ENCODE measurements at regions not wholly inside any gene's neighbourhood (a gene's known extent, or its start where the extent isn't known, plus 50 kb on each side); places are given as distances from the start of the nearest gene placed in this dataset.

DNA sequence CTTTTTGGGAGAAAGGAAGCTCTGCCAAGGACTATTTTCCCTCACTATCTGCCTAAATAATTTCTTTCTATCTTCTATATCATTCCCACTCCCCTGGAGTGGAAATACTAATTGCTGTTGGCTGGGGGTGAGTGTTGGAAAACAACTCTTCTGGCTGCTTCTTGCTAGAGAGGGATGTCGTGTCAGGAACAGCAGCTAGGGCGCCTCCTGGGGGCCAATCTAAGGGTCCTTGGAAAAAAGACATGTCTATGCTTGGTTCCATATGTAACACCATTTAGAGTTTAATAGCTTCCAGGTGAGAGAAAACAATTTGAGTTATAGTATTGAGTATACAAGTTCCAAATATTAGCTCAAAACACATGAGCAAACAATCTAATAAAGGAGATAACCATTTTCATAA lies 111.3 kb downstream of the MAGEE1 start:
- Histone ChIP-seq H3K4me2 (ENCODE audit: low read depth, low read length) (no peak overlapping the region), H3K27ac (ENCODE audit: insufficient read depth, low read length) (no peak overlapping the region), H4K91ac (ENCODE audit: insufficient read depth, low read depth, low read length) (no peak overlapping the region), H2BK5ac (ENCODE audit: low read depth, low read length, poor library complexity, severe bottlenecking) (no peak overlapping the region), H2BK15ac (ENCODE audit: low read depth, low read length) (no peak overlapping the region), H3K4me1 (ENCODE audit: control insufficient read depth, insufficient read depth, low read length) (no peaks in the 10 kb centered on the region), H3K9me3 (ENCODE audit: control insufficient read depth, insufficient read depth, low read length) (no peaks in the 10 kb centered on the region), H3K4ac (ENCODE audit: low read depth, low read length) (no peak overlapping the region), H3K14ac (replicated peaks; ENCODE audit: low read depth, low read length) (no peak overlapping the region), H2AFZ (replicated peaks; ENCODE audit: low read length, poor library complexity) (no peak overlapping the region), H3K79me1 (ENCODE audit: low read depth in 1 of 2, low read length in 2 of 2) (no peaks in the 10 kb centered on the region), H3K9me1 (ENCODE audit: insufficient read depth, low read length) (no peaks in the 10 kb centered on the region), H3K23ac (ENCODE audit: low read depth, low read length) (no peak overlapping the region), H3K56ac (ENCODE audit: extremely low read depth, insufficient read depth, low read length) (no peak overlapping the region), H3K18ac (ENCODE audit: low read depth, low read length) (no peak overlapping the region), H4K5ac (ENCODE audit: low read depth, low read length) (no peak overlapping the region), H4K20me1 (ENCODE audit: insufficient read depth, low read length) (no peaks in the 10 kb centered on the region), H2BK20ac (ENCODE audit: low read depth, low read length) (no peak overlapping the region), H3K4me3 (ENCODE audit: insufficient read depth, low read depth, low read length) (no peak overlapping the region), H2BK120ac (ENCODE audit: low read depth, low read length) (no peak overlapping the region), H3K36me3 (ENCODE audit: control insufficient read depth, insufficient read depth, low read length) (no peaks in the 10 kb centered on the region), H3K27me3 (ENCODE audit: control insufficient read depth, insufficient read depth, low read length) (no peaks in the 10 kb centered on the region), H4K8ac (ENCODE audit: low read depth in 2 of 2, low read length in 2 of 2) (no peak overlapping the region), H2AK5ac (ENCODE audit: low read depth, low read length) (no peak overlapping the region), H3K9ac (ENCODE audit: low read depth, low read length) (no peak overlapping the region), H2AK9ac (replicated peaks; ENCODE audit: low read depth, low read length, poor library complexity) (no peak overlapping the region)
- CTCF ChIA-PET, result no interaction called here
- TF ChIP-seq SMC3 (IDR thresholded peaks at IDR 0.05; ENCODE audit: low read depth, low read length), result no peak
- TF ChIP-seq, protein P1, sequence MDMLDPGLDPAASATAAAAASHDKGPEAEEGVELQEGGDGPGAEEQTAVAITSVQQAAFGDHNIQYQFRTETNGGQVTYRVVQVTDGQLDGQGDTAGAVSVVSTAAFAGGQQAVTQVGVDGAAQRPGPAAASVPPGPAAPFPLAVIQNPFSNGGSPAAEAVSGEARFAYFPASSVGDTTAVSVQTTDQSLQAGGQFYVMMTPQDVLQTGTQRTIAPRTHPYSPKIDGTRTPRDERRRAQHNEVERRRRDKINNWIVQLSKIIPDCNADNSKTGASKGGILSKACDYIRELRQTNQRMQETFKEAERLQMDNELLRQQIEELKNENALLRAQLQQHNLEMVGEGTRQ (IDR thresholded peaks at IDR 0.05; ENCODE audit: low read depth, low read length), result no peak
- TF ChIP-seq, protein P2, sequence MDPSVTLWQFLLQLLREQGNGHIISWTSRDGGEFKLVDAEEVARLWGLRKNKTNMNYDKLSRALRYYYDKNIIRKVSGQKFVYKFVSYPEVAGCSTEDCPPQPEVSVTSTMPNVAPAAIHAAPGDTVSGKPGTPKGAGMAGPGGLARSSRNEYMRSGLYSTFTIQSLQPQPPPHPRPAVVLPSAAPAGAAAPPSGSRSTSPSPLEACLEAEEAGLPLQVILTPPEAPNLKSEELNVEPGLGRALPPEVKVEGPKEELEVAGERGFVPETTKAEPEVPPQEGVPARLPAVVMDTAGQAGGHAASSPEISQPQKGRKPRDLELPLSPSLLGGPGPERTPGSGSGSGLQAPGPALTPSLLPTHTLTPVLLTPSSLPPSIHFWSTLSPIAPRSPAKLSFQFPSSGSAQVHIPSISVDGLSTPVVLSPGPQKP (IDR thresholded peaks at IDR 0.05; ENCODE audit: borderline replicate concordance, low read depth, low read length), result no peak
- no peak for TF ChIP-seq RCOR1 (IDR thresholded peaks at IDR 0.05; ENCODE audit: insufficient replicate concordance, low read length)
- no peak for TF ChIP-seq FOS (IDR thresholded peaks at IDR 0.05; ENCODE audit: low read depth, low read length)
- no peak for TF ChIP-seq CEBPB (IDR thresholded peaks at IDR 0.05; ENCODE audit: low read depth, low read length)
- no peak for TF ChIP-seq MXI1 (IDR thresholded peaks at IDR 0.05; ENCODE audit: borderline replicate concordance, low read depth, low read length)
- TF ChIP-seq, protein P3, sequence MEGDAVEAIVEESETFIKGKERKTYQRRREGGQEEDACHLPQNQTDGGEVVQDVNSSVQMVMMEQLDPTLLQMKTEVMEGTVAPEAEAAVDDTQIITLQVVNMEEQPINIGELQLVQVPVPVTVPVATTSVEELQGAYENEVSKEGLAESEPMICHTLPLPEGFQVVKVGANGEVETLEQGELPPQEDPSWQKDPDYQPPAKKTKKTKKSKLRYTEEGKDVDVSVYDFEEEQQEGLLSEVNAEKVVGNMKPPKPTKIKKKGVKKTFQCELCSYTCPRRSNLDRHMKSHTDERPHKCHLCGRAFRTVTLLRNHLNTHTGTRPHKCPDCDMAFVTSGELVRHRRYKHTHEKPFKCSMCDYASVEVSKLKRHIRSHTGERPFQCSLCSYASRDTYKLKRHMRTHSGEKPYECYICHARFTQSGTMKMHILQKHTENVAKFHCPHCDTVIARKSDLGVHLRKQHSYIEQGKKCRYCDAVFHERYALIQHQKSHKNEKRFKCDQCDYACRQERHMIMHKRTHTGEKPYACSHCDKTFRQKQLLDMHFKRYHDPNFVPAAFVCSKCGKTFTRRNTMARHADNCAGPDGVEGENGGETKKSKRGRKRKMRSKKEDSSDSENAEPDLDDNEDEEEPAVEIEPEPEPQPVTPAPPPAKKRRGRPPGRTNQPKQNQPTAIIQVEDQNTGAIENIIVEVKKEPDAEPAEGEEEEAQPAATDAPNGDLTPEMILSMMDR (conservative IDR thresholded peaks at IDR 0.05; ENCODE audit: low read depth, low read length), result no peak
- TF ChIP-seq BHLHE40 (IDR thresholded peaks at IDR 0.05; ENCODE audit: low read depth, low read length), result no peak
- no peak for TF ChIP-seq MAZ (IDR thresholded peaks at IDR 0.05; ENCODE audit: borderline replicate concordance, low read depth, low read length)
- no peak for TF ChIP-seq RFX5 (IDR thresholded peaks at IDR 0.05; ENCODE audit: low read depth, low read length)
- BruUV-seq (replicated peaks), result no TSS peak
- intact Hi-C loops (cut with micrococcal nuclease), result no loop called here
- WGBS, 2 experiments (ENCODE audit: extremely low coverage in 2 of 2, insufficient read length in 1 of 2), result no CpG with 5 or more reads among the region's 2 CpGs
- ATAC-seq (ENCODE audit: low read depth) (no peak), DNase-seq (no peak)
- POLR2A ChIA-PET (ENCODE audit: unreplicated experiment), result no interaction called here
- dilution Hi-C loops (cut with HindIII; ENCODE audit: low sequenced_read_pairs, unreplicated experiment), result no loop called here
- in situ Hi-C loops (cut with MboI; ENCODE audit: low sequenced_read_pairs), result no loop called here

Measured in IMR-90 (cell line).